Right ventricle myocardium superior (tissue), 1 donor: ENCODE measurements at regions not wholly inside any gene's neighbourhood (a gene's known extent, or its start where the extent isn't known, plus 50 kb on each side); places are given as distances from the start of the nearest gene placed in this dataset.
"Not testable (repeated sequence)": the region's sequence is repeated elsewhere in the genome, so short reads cannot be mapped to it uniquely, and the experiment has no call there.

Source experiments
- ATAC-seq: fragments of 200-7000 bp; cut with Tn5 transposase; one replicate; pipeline ENCODE4 v1.9.1; 2020; ENCODE audit warnings: mild to moderate bottlenecking; ENCODE audit not compliant: poor library complexity
- DNase-seq: peaks from one replicate; pipeline ENCODE4 v3.0.0-alpha.2; 2020
- intact Hi-C: fragments of 100-400 bp; cut with DNase I; formaldehyde crosslinking; loops from one replicate; pipeline ENCODE4 v1.11.2; 2022
- donor health status: DM: no; HTN: yes; CAD: no; lungs with severe emphysema.

DNA sequence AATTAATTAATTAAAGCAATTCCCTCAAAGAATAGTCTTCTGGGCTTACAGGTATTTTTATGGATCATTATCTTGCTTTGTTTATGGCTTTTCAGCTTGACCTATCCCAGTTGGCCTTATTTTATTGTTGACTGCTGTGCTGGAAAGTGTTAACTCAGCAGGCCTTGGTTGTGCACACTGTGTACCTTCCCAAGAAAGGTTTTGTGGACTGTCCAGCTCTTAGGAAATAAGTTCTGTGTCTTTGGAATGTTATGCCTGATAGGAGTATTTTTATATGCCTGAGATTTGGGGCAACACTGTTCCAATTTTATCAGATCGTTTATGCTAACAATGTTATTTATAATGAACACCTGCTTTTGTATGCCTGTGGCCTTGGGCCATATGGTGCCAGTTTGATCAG is 671.9 kb upstream of the ZNF804A start:
- ATAC-seq: no peak
- DNase-seq: no peak
- intact Hi-C loops: no loop called here

DNA sequence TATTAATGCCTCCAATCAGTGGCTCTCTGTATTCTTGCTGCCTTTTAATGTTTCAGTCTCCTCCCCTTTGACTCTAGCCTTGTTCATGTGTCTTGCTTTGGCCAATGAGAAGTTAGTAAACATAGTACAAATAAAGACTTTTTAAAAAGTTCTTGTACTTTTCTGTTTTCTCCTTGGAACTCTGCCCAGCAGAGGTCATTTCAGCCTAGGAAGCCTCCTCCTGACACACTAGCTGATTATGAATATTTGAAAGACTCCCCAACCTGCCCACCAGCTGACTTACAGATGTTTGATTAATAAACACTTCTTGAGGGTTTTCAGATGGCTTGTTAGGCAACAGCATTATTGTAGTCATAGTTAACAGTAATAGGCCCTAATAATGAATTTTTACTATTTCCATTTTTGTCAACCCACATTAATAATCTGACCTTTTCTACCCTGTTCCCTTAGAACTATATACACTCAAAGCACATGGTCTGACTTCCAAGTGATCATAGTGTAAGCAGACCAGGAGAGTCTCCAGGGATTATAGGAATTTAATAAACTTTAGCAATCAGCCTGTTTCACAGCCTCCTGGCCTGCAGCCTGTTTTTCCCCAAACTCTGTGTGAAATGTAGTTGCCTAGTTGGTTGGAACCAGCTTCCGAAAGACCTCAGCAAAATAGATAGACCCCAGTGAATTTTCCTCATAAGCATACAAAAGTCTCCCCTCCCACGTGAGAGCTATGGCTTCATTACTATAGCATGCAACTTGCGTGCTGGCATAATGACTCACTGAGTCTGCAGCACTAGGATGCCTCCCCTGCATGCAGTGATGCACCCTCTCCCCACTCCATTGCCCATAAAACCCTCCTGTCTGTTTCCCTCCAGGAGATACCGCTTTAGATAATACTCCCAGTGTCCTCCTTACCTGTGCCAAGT is 670.7 kb upstream of the ZNF804A start:
- DNase-seq (no peak), ATAC-seq (peak; percentile 53)
- intact Hi-C loops: no loop called here

DNA sequence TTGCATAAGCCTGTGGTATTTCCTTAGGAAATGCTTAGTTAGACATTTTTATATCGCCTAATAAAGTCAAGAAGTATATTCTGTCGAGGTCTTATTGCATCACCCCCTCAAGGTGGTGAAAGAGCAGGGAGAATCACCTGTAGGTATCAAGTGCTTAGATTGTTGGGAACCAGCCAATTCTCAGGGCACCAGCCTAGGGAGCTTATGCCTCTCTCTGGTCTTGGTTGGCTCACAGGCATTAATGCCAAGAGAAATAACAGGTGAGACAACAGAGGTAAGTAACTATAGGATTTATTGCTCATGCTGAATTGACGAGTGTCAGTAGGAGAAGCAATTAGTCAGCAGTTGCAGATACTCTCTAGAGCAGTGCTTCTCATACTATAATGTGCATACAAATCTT is 663.3 kb upstream of the ZNF804A start:
- ATAC-seq: no peak
- no peak for DNase-seq

DNA sequence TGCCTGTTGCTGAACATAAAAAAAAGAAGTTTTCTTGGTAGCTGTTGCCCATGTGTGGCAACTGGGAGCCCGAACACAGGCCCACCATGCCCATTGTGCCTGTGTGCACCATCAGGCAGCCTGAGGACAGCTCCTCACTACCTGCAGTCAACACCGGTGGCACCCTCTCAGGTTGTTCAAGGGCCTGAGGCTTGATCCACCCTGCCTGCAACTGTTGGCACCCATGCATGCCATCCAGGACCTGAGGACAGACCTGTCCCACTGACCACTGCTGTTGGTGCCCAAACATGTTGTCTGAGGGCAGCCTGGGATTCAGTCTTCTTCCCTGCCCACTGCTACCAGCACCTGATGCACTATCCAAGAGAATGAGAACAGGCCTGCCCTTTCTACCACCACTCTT is 661.1 kb upstream of the ZNF804A start:
- intact Hi-C loops: no loop called here
- DNase-seq: no peak

More for the DNA sequence above, 663.3 kb upstream of the ZNF804A start:
- intact Hi-C loops: no loop called here

DNA sequence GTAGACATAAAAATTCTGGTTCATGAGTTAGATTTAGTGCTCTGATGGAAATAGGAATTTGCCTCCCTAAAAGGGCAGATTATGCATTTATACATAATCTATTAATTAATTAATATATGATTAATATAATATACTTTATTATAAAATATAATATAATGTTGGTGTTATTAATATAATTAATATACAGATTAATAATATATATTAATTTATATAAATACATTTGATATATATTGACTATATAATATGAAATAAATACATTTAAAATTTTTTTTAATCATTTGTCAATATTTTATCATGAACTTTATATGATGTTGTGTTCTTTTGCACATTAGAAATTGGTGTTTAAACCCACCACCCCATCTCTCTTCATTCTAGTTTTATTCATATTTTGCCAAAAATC is 652.1 kb upstream of the ZNF804A start:
- intact Hi-C loops: no loop called here
- ATAC-seq (no peak), DNase-seq (no peak)

More for the DNA sequence above, 661.1 kb upstream of the ZNF804A start:
- ATAC-seq: no peak

DNA sequence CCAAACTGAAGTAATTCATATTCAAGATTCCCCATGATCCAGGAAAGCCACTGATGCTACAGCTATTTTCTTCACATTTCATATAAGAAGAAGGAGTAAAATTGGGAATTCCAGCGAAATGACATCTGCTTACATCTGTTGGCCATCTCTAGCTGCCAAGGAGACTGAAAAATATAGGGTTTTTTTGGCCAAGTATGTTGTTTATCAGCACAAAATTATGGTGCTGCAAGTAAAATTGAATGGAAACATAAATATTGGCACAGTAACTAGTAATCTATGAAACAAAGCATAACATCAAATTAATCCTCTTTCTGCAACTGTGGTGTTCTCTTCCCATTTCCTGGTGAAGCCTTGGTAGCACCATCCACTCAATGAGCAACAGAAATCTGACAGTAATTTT is 649.5 kb upstream of the ZNF804A start:
- ATAC-seq (no peak), DNase-seq (no peak)
- intact Hi-C loops: no loop called here

DNA sequence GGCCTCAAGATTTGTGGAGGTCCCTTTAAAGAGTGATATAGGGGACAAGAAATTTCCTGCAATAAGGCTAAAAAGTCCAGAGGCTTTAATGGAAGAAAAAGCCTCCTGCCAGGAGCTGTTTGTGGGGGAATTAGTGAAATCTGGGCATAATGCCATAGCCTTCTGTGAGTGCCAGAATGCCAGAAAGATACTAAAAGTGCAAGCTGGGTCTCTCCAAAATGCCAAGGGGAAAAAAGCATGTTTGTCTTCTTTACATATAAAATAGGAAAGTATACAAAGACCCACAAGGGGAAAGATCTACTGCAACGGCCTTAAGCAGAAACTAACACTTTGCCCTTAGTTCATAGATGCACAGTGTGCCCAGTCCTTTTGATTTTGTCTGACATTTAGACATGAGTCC is 647.7 kb upstream of the ZNF804A start:
- DNase-seq: no peak
- intact Hi-C loops: no loop called here
- ATAC-seq: no peak

DNA sequence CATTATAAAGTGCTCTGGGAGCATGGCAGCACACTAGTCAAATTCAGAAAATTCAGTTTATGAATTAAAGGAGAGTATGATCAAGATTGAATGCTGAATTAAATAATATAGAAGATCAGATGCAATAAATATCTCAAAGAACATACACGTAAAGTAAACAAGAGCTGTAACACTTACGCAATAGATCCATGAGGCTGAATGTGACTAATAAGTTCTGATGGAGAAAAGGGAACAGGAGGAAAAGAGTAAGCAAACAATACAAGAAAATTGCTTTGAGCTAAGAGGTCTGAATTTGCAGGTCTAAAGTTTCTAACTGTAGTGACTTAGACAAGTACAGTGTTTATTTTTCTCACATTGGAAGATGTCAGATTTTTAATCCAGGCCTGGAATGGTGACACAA is 646.7 kb upstream of the ZNF804A start:
- no peak for DNase-seq
- ATAC-seq: no peak
- intact Hi-C loops: no loop called here

DNA sequence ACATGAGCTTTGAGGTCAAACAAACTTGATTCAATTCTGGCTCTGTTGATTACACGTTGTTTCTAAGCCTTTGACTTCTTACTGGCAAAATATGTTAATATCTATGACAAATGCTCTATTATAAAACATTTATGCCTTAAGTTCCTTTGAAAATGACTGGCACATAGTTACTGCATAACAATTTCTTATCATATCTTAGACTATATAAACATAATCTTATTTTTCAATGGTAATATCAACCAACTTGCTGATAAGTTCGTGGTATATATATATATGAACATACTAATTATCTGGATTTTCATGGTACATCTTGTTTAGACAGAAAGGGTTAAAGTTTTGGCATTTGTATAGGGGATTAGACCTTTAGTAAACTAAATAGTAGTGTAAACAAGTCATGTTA is 645.6 kb upstream of the ZNF804A start:
- intact Hi-C loops: no loop called here
- DNase-seq (no peak), ATAC-seq (no peak)

DNA sequence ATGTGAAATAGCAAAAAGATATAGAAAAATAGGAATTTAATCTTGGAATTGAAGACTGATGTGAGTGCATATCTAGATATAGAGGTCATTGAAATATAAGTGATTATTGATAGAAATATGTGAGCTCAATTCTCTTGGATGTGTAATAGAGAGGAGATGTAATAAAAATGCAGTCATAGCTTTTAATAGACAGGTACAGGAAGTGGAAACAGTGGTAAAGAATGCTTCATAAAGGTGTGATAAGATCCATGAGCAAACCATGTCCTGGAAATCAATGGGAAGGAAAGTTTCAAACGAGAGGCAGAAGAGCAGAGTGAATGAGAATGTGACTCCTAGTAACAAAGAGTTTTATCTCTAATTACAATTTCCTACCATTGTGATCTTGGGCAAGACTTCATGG is 634.7 kb upstream of the ZNF804A start:
- ATAC-seq (no peak), DNase-seq (no peak)
- intact Hi-C loops: no loop called here

DNA sequence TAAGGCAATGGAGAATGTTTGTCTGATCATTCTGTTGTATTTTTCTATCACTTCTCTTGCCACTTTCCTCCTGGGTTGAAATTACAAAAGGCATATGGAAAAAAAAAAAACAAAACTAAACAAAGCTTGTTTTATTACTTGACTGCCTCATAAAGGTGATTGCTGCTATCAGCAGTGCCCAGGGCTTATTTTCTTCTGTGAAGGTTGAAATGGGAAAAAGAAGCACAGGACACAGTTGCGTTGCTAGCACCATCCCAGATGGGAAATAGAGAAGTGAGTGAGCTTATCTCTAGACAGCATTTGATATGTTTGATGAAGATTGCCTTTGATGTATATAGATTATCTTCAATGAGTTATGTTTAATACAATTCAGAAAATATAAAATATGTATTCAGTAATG is 633.8 kb upstream of the ZNF804A start:
- ATAC-seq (no peak), DNase-seq (no peak)
- intact Hi-C loops: no loop called here

DNA sequence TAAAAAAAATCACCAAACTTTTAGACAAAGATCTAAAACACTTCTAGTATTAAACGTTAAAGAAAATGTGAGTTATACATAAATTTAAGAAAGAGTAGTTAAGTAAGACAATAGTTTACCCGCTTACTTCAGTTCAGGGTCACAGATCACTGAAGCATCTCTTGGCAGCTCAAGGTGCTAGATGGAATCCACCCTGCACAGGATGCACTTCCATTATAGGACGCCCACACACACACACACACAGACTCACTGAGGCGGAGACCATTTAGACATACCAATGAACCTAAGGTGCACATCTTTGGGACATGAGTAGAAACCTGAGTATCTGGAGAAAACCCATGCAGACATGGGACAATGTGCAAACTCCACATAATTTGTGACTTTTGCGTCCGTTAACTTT is 630.6 kb upstream of the ZNF804A start:
- intact Hi-C loops: no loop called here
- ATAC-seq (no peak), DNase-seq (no peak)

DNA sequence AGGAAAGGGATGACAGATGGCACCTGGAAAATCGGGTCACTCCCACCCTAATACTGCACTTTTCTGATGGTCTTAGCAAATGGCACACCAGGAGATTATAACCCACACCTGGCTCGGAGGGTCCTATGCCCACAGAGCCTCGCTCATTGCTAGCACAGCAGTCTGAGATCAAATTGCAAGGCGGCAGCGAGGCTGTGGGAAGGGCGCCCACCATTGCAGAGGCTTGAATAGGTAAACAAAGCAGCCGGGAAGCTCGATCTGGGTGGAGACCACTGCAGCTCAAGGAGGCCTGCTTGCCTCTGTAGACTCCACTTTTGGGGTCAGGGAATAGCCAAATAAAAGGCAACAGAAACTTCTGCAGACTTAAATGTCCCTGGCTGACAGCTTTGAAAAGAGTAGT is 622.7 kb upstream of the ZNF804A start:
- intact Hi-C loops, DNase-seq, ATAC-seq: not testable (repeated sequence)

DNA sequence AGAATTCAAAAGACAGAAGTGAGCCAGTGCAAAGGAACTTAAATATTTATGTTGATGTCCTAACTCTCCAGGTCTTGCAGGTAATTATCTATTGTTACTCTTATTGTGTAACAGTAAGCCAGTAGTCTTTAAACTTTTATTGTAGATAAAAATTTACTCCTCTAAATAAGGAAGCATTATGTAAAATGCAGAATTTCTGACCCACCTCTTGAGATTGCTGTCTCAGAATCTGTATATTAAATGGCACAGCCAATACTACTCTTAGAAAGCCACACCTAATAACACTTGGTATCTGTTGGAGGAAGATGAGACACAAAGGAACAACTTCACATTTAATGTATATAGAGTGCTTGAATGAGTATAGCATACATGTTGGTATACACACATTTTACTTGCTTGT is 613.5 kb upstream of the ZNF804A start:
- intact Hi-C loops: no loop called here
- DNase-seq (no peak), ATAC-seq (no peak)

DNA sequence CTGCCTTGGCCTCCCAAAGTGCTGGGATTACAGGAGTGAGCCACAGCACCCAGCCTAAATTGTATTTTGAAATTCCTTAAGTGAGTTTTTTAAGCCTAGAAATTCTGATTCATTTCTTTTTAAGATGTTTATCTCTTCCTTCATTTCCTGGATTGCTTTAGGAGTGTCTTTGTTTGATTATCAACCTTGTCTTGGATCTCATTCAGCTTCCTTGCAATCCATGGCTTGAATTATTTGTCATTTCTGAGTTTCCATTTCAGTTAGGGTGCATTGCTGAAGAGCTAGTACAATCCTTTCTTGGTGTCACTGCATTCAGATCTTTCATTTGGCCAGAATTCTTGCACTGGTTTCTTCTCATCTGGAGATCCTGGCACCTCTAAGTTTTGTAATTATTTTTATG is 606.4 kb upstream of the ZNF804A start:
- no peak for DNase-seq
- intact Hi-C loops: no loop called here
- no peak for ATAC-seq

DNA sequence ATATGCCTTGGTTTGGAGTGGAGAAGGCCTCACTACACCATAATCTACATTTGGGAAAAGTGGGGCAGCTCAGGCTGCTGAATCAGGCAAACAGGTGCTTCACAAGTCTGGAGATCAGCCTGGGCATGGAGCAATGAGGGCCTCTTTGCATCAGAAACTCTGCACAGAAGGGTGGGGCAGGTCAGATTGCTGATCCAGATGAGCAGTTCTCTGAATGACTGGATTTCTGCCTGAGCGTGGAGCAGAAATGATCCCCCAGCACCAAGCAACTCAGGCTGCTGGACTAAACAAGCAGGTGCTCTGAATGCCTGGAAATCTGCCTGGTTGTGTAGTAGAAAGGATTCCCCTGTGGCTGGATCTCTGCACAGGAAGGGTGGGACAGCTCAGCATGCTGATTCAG is 605.3 kb upstream of the ZNF804A start:
- DNase-seq: no peak
- intact Hi-C loops: no loop called here
- no peak for ATAC-seq

DNA sequence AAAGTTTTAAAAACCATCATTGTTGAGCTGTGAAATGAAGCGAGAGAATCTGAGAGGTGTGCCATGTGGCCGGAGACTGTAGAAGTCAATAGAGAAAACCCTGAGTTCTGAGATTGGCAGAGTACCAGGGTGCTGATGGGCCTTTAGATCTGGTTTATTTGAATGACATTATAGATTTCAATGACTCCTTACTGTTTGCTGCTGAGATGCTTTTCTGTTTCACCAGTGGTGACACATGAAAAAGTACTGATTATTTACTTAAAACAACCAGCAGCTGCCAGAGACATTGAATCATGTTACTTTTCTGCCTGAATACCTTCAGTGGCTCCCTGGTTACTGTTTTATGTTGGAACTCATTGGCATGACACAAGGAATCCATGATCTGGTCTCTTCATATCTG is 602.7 kb upstream of the ZNF804A start:
- intact Hi-C loops: no loop called here
- ATAC-seq: no peak

DNA sequence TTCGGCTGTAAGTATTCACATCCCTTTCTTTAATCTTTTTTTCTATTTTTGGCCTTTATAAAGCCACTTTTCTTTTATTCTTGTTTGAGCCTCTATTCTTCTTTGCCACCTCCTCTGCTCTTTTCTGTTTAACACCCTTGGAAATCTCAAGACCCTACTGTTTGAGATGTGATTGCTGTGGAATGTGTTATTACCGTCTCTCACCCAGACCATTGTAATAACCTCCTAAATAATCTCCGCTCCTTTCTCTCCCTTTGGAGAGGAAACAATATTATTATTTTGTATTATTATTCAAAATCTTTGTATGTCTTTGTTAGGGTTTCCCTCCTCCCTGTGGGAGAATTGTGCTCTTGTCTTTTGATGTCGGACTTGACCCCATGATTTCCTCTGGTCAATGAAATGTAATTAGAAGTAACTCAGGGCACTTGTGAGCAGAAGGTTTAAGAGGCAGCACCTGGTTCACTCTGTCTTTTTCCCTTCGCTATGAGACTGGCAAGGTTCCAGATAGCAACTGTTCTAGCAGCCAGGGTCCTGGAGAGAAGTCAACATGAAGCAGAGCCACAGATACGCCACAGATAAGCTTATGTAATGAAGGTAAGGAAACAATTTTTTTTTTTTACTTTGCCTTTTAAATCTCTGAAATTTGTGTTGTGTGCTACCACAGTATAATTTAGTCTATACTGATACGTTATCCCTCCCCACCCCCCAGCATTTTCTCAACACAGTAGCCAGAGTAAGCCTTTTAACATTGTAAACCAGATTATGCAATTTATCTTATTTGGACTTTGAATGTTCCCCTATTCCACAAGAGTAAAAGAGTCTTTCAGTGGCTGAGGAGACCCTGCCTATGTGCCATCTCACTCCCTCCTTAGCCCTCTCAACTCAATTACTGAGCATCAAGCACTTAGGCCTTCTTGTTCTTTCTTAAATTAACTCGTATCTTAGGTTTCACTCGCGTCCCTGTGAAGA is 601.2 kb upstream of the ZNF804A start:
- ATAC-seq (no peak), DNase-seq (no peak)
- intact Hi-C loops: no loop called here

More for the DNA sequence above, 602.7 kb upstream of the ZNF804A start:
- DNase-seq: no peak

DNA sequence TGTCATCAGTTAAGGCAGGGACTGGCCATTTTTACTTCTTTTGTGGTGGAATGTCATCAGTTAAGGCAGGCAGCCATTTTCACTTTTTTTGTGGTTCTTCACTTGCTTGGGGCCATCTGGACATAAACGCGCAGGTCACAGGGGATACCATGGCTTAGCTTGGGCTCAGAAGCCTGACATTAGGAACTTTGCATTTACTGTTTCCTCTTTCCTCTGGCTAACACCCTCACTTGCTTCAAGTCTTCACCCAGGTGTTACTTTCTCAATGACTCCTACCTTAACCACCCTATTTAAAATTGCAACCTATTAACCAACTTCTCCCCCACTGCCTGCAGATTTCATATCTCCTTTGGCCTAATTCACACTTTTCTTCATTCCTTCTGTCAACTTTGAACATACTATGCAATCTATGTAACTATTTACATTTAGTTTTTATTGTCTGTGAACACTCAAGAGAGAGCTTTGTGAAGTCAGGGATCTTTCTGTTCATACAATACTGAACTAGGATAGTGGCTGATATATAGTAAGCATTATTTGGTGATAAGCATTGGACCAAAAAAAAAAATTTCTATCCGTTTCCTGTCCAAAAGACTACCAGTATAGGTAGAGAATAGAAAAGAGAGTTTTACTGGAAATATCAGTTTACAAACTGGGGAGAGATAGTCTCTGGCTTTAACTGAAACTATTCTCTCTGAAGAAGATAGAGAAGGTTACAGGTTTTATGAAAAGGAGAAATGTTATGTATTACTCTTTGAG is 600.1 kb upstream of the ZNF804A start:
- intact Hi-C loops: no loop called here
- DNase-seq (no peak), ATAC-seq (no peak)
